HG02852 (cell line): ENCODE measurements at regions not wholly inside any gene's neighbourhood (a gene's known extent, or its start where the extent isn't known, plus 50 kb on each side); places are given as distances from the start of the nearest gene placed in this dataset.
A peak's percentile ranks its signal among the peaks of the same experiment; 100 is the strongest.

Experiments used
- ATAC-seq: cut with Tn5 transposase; IDR thresholded peaks from one replicate; pipeline ENCODE4 v1.9.1; 2021; ENCODE audit warnings: mild to moderate bottlenecking, moderate library complexity; ENCODE audit not compliant: unreplicated experiment

DNA sequence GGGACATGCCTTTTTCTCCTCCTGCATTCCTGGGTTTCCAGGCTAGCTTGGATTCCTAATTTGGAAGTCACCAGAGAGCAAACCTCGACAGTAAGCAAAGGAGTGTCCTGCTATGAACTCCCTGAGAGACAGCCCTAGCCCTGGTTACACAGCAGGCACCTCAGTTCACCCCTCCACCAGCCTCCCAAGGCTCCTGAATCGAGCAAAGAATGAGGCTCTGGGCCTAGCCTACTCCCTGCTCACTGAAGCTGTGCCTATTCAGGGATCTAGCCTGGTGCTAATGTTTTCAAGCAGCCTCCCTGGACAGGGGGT lies 66.7 kb upstream of the RMDN2 start:
- ATAC-seq: no peak

GRCh38 chr2:37858725-37859267 lies 66.3 kb upstream of the RMDN2 start:
- ATAC-seq: no peak

GRCh38 chr2:37862620-37863019 lies 62.5 kb upstream of the RMDN2 start:
- no peak for ATAC-seq

DNA sequence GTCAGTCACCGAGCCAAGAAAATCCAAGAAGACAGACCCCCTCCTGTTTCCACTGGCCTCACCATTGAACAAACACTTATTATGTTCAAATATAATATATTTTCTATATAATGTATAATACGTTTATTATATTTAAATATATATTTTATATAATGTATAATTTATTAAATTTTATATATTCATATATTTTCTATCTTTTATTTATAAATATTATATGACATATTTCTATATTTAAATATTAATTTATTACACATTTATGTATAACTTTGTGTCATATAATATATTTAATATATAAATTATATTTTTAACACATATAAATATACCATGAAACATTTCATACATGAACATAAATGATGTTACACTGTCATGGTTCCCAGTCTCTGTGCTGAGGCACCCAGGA lies 60.9 kb upstream of the RMDN2 start:
- no peak for ATAC-seq

DNA sequence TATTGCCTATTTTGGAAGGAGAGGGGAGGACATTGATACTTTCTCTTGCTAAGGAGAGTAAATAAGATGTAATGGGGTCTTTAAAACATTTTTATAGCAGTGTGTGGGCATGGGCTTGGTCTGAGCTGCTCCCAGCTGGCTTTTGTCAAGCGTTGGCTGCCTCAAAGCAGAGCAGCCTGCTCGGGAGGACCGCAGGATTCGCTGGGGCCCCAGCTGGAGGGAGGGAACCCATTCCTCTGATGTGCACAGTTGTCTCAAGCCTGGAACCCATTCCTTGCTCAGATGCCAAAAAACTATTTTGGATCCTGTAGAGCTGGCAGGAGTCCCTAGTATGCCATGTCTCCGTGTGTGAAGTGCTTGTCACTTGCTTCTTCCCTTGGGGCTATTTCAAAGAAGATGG lies 59.4 kb upstream of the RMDN2 start:
- no peak for ATAC-seq

DNA sequence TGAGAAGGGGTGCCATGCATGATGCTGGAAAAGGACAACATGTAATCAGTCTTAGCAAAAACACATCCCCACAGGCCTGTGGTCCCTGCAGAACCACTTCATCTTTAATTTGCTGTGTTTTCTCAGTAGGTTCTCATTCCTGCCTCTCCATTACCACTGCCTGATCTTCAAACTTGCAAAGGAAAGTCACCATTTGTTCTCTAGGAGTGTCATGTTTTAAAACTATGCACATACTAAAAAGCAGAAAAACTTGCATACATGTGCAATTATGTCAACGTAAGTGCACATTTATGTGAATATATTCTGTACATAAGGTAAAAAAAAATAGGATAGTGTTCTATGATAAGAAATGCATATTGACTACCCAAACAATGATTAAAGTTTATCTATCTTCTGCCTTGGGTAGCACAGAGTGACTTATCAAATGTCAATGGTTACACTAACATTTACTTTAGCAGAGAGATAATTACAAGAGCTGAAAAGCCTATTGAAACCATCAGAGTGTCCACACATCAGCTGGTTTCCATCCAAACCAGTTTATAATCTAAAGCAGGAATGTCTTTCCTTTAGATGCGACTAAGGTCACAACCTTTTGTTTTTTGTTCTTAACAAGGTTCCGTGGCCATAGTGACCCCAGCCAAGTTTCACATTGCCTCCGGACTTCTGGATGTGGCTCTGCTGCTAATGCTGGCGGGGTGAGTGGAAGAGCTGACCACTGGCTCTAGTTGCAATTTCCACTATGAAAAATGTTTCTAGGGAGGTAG lies 58.7 kb upstream of the RMDN2 start:
- ATAC-seq: no peak

GRCh38 chr2:37867166-37867565 lies 57.9 kb upstream of the RMDN2 start:
- ATAC-seq: no peak

- ATAC-seq: no peak
Observed at GRCh38 chr2:37868866-37869265, 56.2 kb upstream of the RMDN2 start.

DNA sequence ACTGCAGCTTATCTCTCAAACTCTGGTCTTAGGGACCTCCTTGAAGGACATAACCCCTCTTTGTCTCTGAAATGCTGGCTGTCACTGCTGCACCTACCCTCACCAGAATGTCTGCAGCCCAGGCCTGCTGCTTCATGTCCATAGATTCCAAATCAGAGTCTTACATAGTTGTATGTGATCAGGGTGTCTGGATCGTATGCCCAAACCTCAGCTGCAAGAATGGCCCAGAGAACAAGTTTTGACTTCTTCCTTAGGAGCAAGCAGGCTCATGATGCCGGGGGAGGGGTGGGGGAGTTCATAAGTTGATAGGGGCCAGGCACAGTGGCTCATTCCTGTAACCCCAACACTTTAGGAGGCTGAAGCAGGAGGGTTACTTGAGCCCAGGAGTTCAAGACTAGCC lies 55.8 kb upstream of the RMDN2 start:
- ATAC-seq: no peak

- ATAC-seq: no peak
Observed at GRCh38 chr2:37869771-37870170, 55.3 kb upstream of the RMDN2 start.

DNA sequence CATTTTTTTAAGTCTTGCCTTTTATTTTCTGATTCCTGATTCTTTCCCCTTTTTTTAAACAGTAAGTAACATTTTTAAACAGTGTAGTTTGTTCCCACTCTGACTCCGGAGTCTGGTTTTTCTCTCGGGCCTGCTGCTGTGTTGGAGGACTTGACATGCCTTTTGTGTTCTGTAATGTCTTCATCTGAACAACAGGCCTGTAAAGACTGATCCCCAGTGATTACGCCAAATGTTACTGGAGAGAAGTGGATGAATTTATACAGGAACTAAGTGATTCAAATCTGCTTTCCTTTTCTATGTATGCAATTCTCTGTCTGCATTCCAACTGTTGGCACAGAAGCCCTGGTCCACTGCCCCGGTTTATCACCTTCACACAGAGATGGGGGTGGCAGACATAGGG lies 54.3 kb upstream of the RMDN2 start:
- ATAC-seq: no peak

DNA sequence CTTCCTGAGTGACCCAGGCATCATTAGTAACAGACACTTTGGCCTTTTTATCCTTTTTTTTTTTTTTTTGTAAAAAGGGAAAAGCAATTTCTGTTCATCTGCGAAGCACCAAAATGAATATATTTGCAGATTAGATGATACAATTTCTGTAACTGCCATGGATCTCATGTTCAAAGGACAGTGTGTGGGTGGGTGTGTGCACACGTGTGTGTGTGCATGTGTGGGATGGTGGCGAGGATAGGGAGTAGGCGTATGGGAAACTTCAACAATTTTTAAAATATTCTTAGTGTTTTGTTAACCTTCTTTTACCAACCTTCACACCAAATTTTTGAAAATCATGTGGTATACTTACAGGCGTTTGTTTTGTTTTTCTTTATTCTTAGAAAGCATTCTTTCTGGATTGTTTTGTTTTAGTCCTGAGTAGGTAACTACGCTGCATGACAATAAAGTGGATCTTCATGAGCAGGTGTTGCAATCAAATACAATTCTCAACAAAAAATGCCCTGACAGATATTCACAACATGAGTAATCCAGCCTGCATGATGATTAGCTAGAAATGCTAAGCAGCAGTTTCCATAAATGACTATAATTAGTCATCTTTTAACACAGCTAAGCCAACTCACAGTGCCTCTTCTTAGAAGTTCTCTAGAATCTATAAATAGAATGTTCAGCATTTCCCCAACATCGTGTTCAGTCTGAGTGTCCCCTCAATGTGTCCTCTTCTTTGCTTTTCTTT lies 53.5 kb upstream of the RMDN2 start:
- ATAC-seq: peak; percentile 59

DNA sequence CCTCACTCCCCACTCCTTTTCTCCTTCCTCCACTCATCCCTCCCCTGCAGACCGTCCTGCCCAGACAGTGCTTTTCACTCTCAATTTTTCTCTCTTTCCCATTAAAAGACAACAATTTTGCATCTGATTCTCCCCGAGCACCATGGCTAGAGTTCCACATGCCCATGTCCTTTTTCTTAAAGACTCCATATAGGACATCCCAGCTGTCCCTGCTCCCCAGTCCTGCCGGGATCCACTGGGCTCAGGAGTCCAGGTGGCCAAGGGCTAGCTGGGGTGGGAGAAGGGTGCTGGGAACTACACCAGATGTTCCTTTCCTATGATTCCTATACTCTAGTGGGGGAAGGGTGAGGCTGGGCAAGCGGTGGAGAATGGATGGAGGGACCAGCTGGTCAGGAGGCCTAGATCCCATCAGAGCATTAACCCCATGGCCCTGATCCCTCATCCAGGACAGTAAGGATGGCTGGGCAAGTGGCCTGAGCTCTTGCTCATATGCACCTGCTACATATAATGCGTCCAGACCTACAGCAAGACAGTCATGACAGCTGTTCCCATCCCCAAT lies 52.8 kb upstream of the RMDN2 start:
- ATAC-seq: no peak

DNA sequence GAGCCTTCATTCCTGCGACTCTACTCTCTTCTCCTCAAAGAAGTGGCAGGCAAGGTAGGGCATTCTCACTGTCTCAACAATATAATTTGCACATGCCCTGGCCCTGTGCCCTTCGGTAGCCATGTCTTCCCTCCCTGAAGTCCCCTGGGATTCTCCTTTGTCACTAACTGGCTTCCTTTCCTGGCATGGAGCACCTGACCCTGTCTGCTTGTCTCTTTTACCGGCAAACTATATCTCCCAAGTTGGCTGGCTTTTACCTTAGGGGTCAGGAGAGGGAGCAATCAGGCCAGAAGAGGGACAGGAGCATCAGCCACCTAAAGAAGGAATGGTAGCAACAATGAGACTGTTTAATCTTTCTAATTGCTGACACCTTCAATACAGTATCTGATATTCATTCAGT lies 51.9 kb upstream of the RMDN2 start:
- ATAC-seq: no peak

GRCh38 chr2:37873749-37874330 lies 51.2 kb upstream of the RMDN2 start:
- ATAC-seq: no peak

DNA sequence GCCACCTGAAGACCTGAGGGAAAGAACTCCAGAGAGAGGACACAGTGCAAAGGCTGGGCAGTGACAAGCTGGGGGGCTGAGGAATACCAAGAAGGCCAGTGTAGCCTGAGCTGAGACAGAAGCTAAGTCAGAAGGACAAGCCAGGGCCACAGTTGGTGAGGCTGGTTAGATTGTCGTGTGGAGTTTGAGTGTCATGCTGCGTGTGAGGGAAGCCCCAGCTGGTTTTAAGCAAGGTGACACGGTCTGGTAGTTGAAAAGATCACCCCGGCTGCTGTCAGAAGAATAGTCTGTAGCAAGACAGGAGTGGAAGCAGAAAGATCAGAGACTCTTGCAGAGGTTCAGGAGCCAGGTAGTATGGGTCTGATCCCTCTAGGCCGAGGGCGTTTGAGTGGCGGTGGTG lies 50.6 kb upstream of the RMDN2 start:
- ATAC-seq: peak; percentile 62
